Limb (tissue), 2 donors: ENCODE measurements at regions not wholly inside any gene's neighbourhood (a gene's known extent, or its start where the extent isn't known, plus 50 kb on each side); places are given as distances from the start of the nearest gene placed in this dataset.
A peak's percentile ranks its signal among the peaks of the same experiment; 100 is the strongest.

Experiments
- DNase-seq, 2 donors: peaks; one replicate each; pipeline ENCODE4 v3.0.0-alpha.2; 2016; ENCODE audit errors: extremely low spot score in 2 of 2

DNA sequence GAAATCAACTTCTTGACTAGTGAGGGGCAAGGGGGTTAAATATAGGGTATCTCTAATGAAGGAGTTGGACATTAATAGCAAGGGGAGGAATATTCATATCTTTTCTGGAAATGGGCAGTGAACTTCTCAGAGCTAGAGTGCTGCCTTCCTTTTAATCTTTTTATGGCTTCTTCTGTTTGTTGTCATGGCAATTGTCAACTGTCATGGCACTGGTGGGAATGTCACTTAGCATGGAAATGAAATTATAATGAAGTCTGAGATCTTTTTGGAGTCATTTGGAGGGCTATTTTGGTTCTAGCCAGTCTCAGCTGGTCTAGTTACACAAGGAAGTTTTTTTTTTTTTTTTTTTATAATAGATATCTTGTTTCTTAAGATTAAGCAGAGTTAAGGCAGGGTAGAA, 250.2 kb downstream of the AASDHPPT start:
- DNase-seq: no peak

- no peak for DNase-seq
These were observed 252.0 kb downstream of the AASDHPPT start for GRCh38 chr11:106329273-106330018.

DNA sequence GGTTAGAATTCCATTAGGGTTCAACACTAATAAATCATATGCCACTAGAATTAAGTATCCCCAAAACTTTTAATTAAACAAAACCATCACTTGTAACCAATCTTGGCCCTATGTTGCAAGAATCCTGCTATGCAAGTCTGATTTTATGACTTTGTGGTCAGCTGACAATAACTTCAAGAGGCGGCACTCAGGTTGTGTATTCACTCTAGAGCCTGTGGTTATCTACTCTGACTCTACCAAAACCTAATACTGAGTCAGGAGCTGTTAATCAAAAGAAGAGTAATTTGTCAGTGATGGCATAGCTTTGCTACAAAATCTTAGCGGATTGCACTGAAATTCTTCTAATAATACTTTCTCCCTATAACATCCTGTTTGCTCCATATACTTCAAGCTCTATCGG, 253.7 kb downstream of the AASDHPPT start:
- DNase-seq: no peak

DNA sequence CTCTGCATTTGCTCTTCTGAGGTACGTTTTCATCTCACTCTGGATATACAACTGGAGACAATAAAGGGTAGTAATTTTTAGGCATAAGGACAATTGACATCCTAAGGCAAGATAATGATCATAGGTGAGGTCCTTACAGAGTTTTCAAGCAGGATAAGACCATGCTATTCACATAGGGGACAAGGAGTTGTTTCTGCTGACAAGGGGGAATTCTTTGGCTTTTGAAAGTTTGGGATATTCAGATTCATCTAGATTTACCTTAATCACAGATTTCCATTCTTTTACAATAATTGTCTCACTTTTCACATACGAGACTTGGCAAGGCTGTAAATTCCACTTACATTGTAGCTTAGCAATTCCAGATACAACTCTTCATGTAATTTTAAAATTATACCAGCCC, 256.2 kb downstream of the AASDHPPT start:
- DNase-seq: no peak

DNA sequence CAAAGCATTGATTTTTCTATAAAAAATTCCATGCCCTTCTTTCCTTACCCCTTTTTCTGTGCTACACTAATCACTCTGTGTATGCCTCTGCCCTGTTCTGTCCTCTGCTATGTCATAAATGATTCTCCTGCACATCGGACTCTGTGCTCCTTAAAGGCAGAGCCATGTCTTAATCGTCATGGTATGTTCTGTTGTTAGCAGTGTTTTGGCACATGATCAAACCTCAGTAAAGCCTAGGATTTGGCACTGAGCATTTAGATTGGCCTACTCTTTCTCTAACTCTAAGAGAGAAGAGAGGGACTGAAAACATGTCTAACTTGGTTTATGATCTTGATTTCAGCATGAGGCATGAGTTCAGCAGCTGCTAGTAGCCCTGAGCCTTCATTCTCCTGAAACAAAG, 266.9 kb downstream of the AASDHPPT start:
- DNase-seq: peak in 1 of 2 donors; percentile 2

- DNase-seq: no peak
These were observed 267.5 kb downstream of the AASDHPPT start for GRCh38 chr11:106344966-106345365.

GRCh38 chr11:106353031-106353430, 275.6 kb downstream of the AASDHPPT start:
- DNase-seq: no peak

- no peak for DNase-seq
These were observed 291.8 kb downstream of the AASDHPPT start for GRCh38 chr11:106369224-106369623.

- DNase-seq: no peak
These were observed 301.2 kb downstream of the AASDHPPT start for GRCh38 chr11:106378513-106379179.

GRCh38 chr11:106379265-106379664, 301.8 kb downstream of the AASDHPPT start:
- DNase-seq: no peak

GRCh38 chr11:106379712-106380111, 302.2 kb downstream of the AASDHPPT start:
- DNase-seq: no peak

DNA sequence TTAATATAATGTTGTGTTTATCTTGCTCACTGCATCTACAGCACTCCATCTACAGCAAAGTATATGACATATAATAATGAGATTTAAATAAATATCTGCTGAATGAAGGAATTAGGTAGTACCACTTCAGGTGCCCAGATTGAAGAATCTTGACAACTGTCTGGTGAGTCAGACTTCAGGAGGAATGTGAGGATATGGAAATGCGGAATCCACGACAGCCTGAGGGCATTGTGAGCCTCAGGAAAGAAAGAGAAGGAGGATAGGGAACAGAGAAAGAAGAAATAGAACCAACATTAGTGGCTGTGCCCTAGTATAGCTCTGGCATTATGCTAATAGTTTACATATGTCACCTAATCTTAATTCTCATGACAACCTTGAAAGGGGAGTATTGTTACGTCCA, 304.4 kb downstream of the AASDHPPT start:
- no peak for DNase-seq

- no peak for DNase-seq
These were observed 307.0 kb downstream of the AASDHPPT start for GRCh38 chr11:106384429-106384828.

DNA sequence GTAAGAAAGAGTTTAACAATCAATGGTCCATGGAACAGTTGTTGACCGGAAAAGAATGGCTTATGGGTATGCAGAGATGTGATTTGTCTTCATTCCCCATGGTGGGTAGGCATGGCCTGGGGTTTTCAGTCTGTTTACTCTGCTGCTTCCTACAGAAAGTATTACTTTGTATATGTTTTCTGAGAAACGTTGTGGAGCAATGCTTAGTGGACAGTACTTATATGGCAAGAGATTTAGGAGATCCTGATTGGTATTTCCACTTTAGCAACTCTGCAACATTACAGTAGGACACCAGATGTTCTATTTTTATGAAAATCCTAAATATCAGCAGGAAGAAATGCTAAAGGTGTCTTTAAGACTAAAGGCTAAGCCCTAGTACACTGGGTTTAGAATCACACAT, 309.1 kb downstream of the AASDHPPT start:
- no peak for DNase-seq

DNA sequence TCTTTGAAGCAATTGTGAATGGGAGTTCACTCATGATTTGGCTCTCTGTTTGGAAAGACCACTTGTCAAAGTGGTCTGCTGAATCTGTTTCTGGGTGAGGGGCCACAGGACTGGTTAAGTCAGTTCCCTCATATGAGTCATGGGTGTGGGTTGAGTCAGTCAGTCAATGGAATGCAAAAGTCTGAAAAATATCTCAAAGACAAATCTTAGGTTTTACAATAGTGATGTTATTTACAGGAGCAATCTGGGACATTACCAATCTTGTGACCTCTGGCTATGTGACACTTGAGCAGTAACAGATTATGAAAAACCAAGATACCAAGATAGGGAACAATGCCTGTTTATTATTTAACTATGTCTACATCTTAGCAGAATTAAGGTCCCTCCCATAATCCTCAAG, 311.6 kb downstream of the AASDHPPT start:
- DNase-seq: no peak

GRCh38 chr11:106390078-106390477, 312.6 kb downstream of the AASDHPPT start:
- DNase-seq: no peak

DNA sequence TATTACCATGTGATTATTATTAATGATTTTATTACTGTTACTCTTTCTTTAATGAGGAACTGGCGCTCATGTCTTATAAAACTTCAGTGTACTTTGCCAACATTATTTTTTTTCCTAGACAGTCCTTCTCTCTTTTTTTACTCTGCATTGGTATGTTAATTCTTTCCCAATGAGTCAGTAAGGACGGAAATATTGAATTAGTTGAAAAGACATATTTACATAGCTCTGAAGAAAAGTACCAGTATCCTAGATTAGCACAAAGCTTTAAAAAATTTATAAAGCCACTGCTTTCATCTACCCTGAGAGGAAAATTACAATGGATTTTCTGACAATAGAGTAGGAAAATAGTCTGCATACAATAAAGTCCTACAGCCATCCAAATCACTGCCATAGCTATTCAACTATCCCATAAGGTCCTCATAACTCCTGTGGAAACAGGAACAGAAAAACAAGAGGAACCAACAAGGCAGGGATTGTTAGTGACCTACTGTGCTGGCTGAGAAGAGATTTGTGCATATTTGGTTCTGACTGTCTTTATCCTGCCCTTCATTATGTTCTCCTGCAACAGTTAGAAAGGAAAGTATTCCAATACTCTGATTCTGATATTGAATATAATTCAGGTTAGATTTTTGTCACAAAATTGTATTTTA, 314.4 kb downstream of the AASDHPPT start:
- DNase-seq: no peak

- no peak for DNase-seq
These were observed 318.4 kb downstream of the AASDHPPT start for GRCh38 chr11:106395716-106396349.

GRCh38 chr11:106397787-106398501, 320.5 kb downstream of the AASDHPPT start:
- no peak for DNase-seq

- no peak for DNase-seq
These were observed 321.1 kb downstream of the AASDHPPT start for GRCh38 chr11:106398502-106399075.

DNA sequence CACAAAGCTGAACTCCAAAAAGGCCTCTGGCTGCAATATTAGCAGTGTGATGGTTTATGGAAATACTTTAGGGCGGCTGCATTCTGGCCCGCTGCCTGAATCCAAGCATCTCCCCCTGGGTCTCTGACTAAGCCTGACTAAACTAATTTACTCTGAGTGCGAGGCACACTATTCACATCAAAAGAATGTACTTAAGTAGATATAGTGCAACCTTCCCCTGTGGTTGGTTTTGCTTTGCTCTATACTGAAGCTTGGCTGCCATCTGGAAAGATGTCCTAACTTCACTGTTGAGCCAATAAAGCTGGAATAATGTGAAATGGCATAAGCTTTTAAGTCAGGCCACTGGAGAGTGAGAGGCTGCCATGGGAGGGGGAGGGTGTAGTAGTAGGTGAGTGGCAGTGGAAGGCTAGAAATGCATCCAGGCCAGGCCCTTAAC, 321.6 kb downstream of the AASDHPPT start:
- peak; percentile 74 for DNase-seq
